ENCODE measurements at regions not wholly inside any gene's neighbourhood (a gene's known extent, or its start where the extent isn't known, plus 50 kb on each side); places are given as distances from the start of the nearest gene placed in this dataset.
A peak's percentile ranks its signal among the peaks of the same experiment; 100 is the strongest.

DNA sequence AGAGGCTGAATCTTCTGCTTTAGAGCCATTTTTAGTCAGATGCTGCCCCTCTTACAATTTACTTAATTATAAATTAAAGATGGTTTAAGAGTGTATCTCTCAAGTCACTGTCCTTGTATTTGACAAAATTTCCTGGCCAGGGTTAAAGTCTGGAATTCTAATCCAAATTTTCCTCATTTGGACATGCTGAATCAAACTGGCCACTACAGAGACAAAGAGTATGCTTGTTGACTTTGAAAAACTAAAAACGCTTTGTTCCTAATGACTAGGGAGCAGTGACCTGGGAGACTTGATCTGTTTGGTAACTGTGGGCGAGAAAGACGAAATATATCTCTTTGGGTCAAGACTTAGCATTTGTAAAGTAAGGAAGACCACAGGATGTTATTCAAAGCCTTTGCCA is 303.2 kb downstream of the ZSWIM6 start:
- H3K4me3 ChIP-seq (ENCODE audit: low read depth, low read length): no peak overlapping the region
- DNase-seq (ENCODE audit: low read depth): no peak
- TF ChIP-seq, protein P1, sequence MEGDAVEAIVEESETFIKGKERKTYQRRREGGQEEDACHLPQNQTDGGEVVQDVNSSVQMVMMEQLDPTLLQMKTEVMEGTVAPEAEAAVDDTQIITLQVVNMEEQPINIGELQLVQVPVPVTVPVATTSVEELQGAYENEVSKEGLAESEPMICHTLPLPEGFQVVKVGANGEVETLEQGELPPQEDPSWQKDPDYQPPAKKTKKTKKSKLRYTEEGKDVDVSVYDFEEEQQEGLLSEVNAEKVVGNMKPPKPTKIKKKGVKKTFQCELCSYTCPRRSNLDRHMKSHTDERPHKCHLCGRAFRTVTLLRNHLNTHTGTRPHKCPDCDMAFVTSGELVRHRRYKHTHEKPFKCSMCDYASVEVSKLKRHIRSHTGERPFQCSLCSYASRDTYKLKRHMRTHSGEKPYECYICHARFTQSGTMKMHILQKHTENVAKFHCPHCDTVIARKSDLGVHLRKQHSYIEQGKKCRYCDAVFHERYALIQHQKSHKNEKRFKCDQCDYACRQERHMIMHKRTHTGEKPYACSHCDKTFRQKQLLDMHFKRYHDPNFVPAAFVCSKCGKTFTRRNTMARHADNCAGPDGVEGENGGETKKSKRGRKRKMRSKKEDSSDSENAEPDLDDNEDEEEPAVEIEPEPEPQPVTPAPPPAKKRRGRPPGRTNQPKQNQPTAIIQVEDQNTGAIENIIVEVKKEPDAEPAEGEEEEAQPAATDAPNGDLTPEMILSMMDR (IDR thresholded peaks at IDR 0.05; ENCODE audit: control insufficient read depth, extremely low read depth, insufficient read depth): no peak

DNA sequence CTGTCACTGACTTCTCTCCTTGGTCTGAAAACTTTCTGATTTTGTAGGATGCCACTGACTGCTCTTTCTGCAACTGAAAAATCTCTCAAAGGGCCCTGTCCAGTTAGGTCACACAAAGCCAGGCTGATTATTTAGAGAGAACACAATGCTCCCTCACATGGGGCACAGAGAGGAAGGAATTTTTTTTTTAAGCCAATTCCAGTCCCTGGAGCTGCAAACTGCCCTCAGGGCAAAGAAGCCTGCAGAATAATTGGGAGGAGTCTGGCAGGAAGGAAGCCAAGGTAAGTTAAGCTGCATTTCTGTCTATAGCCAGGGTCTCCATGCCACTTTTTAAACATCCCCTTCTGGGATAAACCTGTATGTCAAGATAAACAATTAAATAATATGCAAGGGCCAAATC is 305.5 kb downstream of the ZSWIM6 start:
- H3K4me3 ChIP-seq (ENCODE audit: low read depth, low read length): no peak overlapping the region
- peak; percentile 56 for DNase-seq (ENCODE audit: low read depth)
- TF ChIP-seq, protein P1 (IDR thresholded peaks at IDR 0.05; ENCODE audit: control insufficient read depth, extremely low read depth, insufficient read depth): 0 out of 2 replicates have a peak, but pooled peaks have one; percentile 8

DNA sequence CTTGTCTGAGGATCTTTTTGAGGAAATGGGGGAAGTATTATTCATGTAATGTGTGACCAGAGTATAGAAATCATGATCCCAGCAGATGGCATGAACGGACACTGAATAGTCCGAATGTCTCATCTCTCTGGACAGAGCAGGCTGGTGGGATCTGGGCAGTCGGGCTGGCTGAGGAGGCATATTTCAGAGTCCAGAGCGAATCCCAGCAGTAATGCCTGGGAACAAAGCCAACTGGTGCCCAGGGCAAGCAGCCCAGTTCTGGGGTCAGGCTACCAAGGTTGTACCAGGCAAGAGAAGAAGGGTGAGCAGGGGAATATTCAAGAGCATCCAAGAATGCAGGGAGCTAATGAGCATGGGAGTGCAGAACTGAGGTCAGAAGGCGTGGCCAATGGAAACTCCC is 306.4 kb downstream of the ZSWIM6 start:
- no peak for DNase-seq (ENCODE audit: low read depth)
- no peak overlapping the region for H3K4me3 ChIP-seq (ENCODE audit: low read depth, low read length)
- TF ChIP-seq, protein P1 (IDR thresholded peaks at IDR 0.05; ENCODE audit: control insufficient read depth, extremely low read depth, insufficient read depth): no peak

DNA sequence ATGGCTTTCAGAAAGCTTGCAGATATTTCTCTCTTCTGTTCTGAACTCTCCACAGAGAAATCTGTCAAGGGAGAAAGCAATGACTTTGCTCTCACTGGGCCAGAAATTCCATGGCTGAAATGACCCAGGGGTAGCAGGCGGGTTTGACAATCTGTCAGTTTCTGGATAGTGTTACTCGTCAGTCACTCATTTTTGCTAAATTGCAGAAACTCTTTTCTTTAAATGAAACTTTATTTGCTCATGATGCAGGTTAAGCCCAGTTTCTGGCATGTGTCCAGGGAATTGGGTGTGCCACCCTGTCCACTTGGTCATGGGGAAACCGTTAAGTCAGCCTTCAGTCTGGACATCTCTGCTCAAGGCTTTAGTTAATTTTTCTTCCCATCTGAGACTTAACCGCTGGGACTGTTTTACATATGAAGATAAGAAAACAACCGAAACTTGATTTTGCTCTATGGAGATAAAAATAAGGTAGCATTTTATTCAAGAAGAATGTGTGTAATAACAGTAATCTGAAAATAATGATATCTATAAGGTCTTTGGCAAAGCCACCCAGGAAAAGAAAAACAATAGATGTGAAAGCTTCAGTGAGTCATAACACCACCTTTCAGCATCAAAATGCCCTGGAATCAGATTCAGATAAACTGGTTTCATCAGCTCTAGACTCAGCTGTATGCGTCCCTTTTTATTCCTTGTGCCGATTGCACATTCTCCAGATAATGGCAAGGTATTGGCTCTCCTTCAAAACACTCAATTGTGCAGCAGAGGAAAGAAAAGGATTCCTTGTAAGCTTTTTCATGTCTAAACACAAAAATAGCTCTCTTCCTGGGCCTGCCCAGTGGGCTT is 308.3 kb downstream of the ZSWIM6 start:
- no peak overlapping the region for H3K4me3 ChIP-seq (ENCODE audit: low read depth, low read length)
- TF ChIP-seq, protein P1 (IDR thresholded peaks at IDR 0.05; ENCODE audit: control insufficient read depth, extremely low read depth, insufficient read depth): no peak
- DNase-seq (ENCODE audit: low read depth): no peak

DNA sequence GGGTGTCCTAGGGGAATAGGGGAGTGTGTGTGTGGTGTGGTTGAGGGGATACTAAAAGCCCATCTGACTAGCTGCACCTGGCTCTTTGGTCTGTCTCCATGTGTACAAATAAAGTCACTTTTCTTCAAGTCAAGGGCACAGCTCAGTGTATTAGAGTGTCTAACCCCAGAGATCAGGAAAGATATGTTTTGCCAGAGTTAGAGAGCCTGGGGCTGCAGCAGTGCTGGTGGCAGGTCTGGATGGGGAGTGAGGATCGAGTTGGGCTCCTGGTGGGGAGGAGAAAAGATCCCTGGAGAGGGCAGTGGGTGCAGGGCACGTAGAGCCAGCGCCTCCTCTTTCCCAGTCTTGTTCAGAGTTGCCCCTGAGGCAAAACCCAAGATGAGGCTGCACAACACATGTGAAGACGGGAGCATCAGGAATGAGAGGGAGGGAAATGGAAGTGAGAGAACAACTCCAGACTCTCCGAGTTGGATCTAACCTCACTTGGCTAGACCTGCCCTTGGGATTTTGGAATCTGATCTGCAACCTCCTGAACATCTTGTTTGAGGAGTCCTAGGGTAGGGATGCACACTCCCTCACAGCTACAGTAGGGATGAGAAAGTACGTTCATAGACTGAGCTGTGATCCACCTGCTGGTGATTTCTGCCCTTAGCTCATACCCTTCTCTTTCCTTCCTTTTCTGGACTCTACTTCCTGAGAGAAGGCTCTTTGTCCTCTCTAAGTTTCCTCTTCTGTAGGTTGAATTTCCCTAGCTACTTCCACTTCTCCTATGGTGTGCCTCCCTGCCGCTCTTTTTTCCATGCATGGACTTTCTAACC is 309.9 kb downstream of the ZSWIM6 start:
- no peak for DNase-seq (ENCODE audit: low read depth)
- H3K4me3 ChIP-seq (ENCODE audit: low read depth, low read length): no peak overlapping the region
- TF ChIP-seq, protein P1 (IDR thresholded peaks at IDR 0.05; ENCODE audit: control insufficient read depth, extremely low read depth, insufficient read depth): 0 out of 2 replicates have a peak, but pooled peaks have one; percentile 19

DNA sequence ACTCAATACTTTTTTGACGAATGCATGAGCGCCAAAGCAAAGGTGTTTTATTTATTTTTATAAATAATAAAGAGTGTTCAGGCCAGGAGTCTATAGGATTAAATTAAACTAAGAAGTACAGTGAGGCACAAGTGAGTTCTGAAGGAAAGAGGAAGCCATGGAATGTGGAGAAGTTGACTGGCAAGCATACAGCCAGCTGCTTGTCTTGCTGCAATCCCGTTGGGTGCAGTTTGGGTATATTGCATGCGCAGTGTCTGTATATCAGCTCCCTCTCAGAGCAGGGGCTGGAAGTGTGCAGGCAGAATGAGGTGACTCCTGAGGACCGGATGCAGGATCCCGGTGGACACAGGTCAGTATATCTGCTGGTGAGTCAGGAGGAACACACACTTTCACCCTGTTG is 315.6 kb downstream of the ZSWIM6 start:
- no peak overlapping the region for H3K4me3 ChIP-seq (ENCODE audit: low read depth, low read length)
- TF ChIP-seq, protein P1 (IDR thresholded peaks at IDR 0.05; ENCODE audit: control insufficient read depth, extremely low read depth, insufficient read depth): no peak
- DNase-seq (ENCODE audit: low read depth): no peak

Measured in LNCaP clone FGC (cell line).